HUES6 (cell line): ENCODE measurements at regions not wholly inside any gene's neighbourhood (a gene's known extent, or its start where the extent isn't known, plus 50 kb on each side); places are given as distances from the start of the nearest gene placed in this dataset.
"Not testable (repeated sequence)": the region's sequence is repeated elsewhere in the genome, so short reads cannot be mapped to it uniquely, and the experiment has no call there.

ENCODE experiments used
- H3K27ac ChIP-seq: 2 replicates; pipeline ENCODE4 v1.7.0; 2013; ENCODE audit warnings: low read depth, mild to moderate bottlenecking, low read length, inconsistent platforms
- H3K27me3 ChIP-seq: 2 replicates; pipeline ENCODE4 v1.6.1; 2013; ENCODE audit warnings: low read length; ENCODE audit not compliant: control insufficient read depth, insufficient read depth
- H3K36me3 ChIP-seq: 2 replicates; pipeline ENCODE4 v1.6.1; 2013; ENCODE audit warnings: low read length; ENCODE audit not compliant: control insufficient read depth, insufficient read depth
- H3K4me1 ChIP-seq: 2 replicates; pipeline ENCODE4 v1.6.1; 2013; ENCODE audit warnings: low read length; ENCODE audit not compliant: control insufficient read depth, insufficient read depth
- H3K4me3 ChIP-seq: 2 replicates; pipeline ENCODE4 v1.5.1; 2013; ENCODE audit warnings: low read depth, low read length
- H3K9ac ChIP-seq: one replicate; pipeline ENCODE4 v1.6.1; 2013; ENCODE audit warnings: mild to moderate bottlenecking, low read length
- H3K9me3 ChIP-seq: 2 replicates; pipeline ENCODE4 v1.6.1; 2013; ENCODE audit warnings: low read depth, low read length; ENCODE audit not compliant: control insufficient read depth, insufficient read depth

GRCh38 chr12:14211947-14212387 is 153.5 kb upstream of the ATF7IP start:
- peaks cover 18% of the 10 kb centered on the region for H3K4me1 ChIP-seq
- no peaks in the 10 kb centered on the region for H3K9me3 ChIP-seq
- H3K27ac ChIP-seq: no peak overlapping the region
- H3K36me3 ChIP-seq: no peaks in the 10 kb centered on the region
- no peaks in the 10 kb centered on the region for H3K27me3 ChIP-seq
- H3K4me3 ChIP-seq: no peak overlapping the region
- no peak overlapping the region for H3K9ac ChIP-seq

GRCh38 chr12:14213542-14213941 is 151.9 kb upstream of the ATF7IP start:
- no peaks in the 10 kb centered on the region for H3K9me3 ChIP-seq
- peaks cover 8% of the 10 kb centered on the region for H3K4me1 ChIP-seq
- H3K36me3 ChIP-seq: no peaks in the 10 kb centered on the region
- H3K27ac ChIP-seq: no peak overlapping the region
- H3K9ac ChIP-seq: no peak overlapping the region
- no peak overlapping the region for H3K4me3 ChIP-seq
- H3K27me3 ChIP-seq: no peaks in the 10 kb centered on the region

- Histone ChIP-seq H3K9me3 (no peaks in the 10 kb centered on the region), H3K27me3 (no peaks in the 10 kb centered on the region), H3K27ac (no peak overlapping the region), H3K9ac (no peak overlapping the region), H3K4me1 (peaks cover 8% of the 10 kb centered on the region), H3K36me3 (no peaks in the 10 kb centered on the region), H3K4me3 (no peak overlapping the region)
These were observed 151.0 kb upstream of the ATF7IP start for GRCh38 chr12:14214495-14214894.

GRCh38 chr12:14215949-14216348 is 149.5 kb upstream of the ATF7IP start:
- H3K27me3 ChIP-seq, H3K36me3 ChIP-seq, H3K4me3 ChIP-seq, H3K27ac ChIP-seq, H3K9me3 ChIP-seq, H3K4me1 ChIP-seq, H3K9ac ChIP-seq: not testable (repeated sequence)

- Histone ChIP-seq H3K9me3 (peaks cover 9% of the 10 kb centered on the region), H3K4me1 (peaks cover 7% of the 10 kb centered on the region), H3K4me3 (no peak overlapping the region), H3K27ac (no peak overlapping the region), H3K36me3 (no peaks in the 10 kb centered on the region), H3K9ac (no peak overlapping the region), H3K27me3 (no peaks in the 10 kb centered on the region)
These were observed 148.8 kb upstream of the ATF7IP start for GRCh38 chr12:14216405-14217294.

- Histone ChIP-seq H3K4me3 (no peak overlapping the region), H3K9ac (no peak overlapping the region), H3K27ac (no peak overlapping the region), H3K27me3 (no peaks in the 10 kb centered on the region), H3K9me3 (peaks cover 12% of the 10 kb centered on the region), H3K4me1 (no peaks in the 10 kb centered on the region), H3K36me3 (no peaks in the 10 kb centered on the region)
These were observed 146.3 kb upstream of the ATF7IP start for GRCh38 chr12:14219156-14219555.

- not testable (repeated sequence) for H3K4me1 ChIP-seq, H3K4me3 ChIP-seq, H3K27me3 ChIP-seq, H3K9ac ChIP-seq, H3K27ac ChIP-seq, H3K36me3 ChIP-seq
- H3K9me3 ChIP-seq: peaks cover 12% of the 10 kb centered on the region
These were observed 145.8 kb upstream of the ATF7IP start for GRCh38 chr12:14219670-14220069.

GRCh38 chr12:14225064-14225463 is 140.4 kb upstream of the ATF7IP start:
- H3K4me1 ChIP-seq: no peaks in the 10 kb centered on the region
- no peaks in the 10 kb centered on the region for H3K36me3 ChIP-seq
- no peaks in the 10 kb centered on the region for H3K27me3 ChIP-seq
- no peak overlapping the region for H3K27ac ChIP-seq
- H3K4me3 ChIP-seq: no peak overlapping the region
- peaks cover 17% of the 10 kb centered on the region for H3K9me3 ChIP-seq
- no peak overlapping the region for H3K9ac ChIP-seq

GRCh38 chr12:14235176-14235575 is 130.3 kb upstream of the ATF7IP start:
- H3K27me3 ChIP-seq, H3K4me3 ChIP-seq, H3K27ac ChIP-seq, H3K36me3 ChIP-seq, H3K9ac ChIP-seq, H3K9me3 ChIP-seq: not testable (repeated sequence)
- peaks cover 11% of the 10 kb centered on the region for H3K4me1 ChIP-seq

- H3K9me3 ChIP-seq, H3K4me3 ChIP-seq, H3K27ac ChIP-seq, H3K27me3 ChIP-seq, H3K36me3 ChIP-seq, H3K9ac ChIP-seq: not testable (repeated sequence)
- H3K4me1 ChIP-seq: peaks cover 20% of the 10 kb centered on the region
These were observed 128.8 kb upstream of the ATF7IP start for GRCh38 chr12:14236641-14237040.

- Histone ChIP-seq H3K36me3 (no peaks in the 10 kb centered on the region), H3K9ac (no peak overlapping the region), H3K9me3 (peaks cover 7% of the 10 kb centered on the region), H3K4me3 (no peak overlapping the region), H3K27ac (no peak overlapping the region), H3K4me1 (peaks cover 20% of the 10 kb centered on the region), H3K27me3 (no peaks in the 10 kb centered on the region)
These were observed 127.2 kb upstream of the ATF7IP start for GRCh38 chr12:14238221-14238792.
